Colonic mucosa (tissue), 4 donors: ENCODE measurements at regions not wholly inside any gene's neighbourhood (a gene's known extent, or its start where the extent isn't known, plus 50 kb on each side); places are given as distances from the start of the nearest gene placed in this dataset.
"Not testable (repeated sequence)": the region's sequence is repeated elsewhere in the genome, so short reads cannot be mapped to it uniquely, and the experiment has no call there.

Experiments used
- DNase-seq: peaks from one replicate; pipeline ENCODE4 v3.0.0-alpha.2; 2020
- H3K27ac ChIP-seq: fragments of 200-600 bp; one replicate; pipeline ENCODE4 v1.8.0; 2021
- H3K27me3 ChIP-seq: fragments of 200-600 bp; one replicate; pipeline ENCODE4 v1.8.0; 2021
- H3K36me3 ChIP-seq: fragments of 200-600 bp; one replicate; pipeline ENCODE4 v1.8.0; 2021
- H3K4me1 ChIP-seq: fragments of 200-600 bp; one replicate; pipeline ENCODE4 v1.8.0; 2021; ENCODE audit warnings: mild to moderate bottlenecking
- H3K4me3 ChIP-seq: fragments of 200-600 bp; one replicate; pipeline ENCODE4 v1.8.0; 2021
- H3K9ac ChIP-seq, 2 donors: one replicate each; pipeline ENCODE4 v1.7.0; 2013; ENCODE audit warnings: control low read depth in 2 of 2, low read depth in 2 of 2, low read length in 2 of 2
- H3K9me3 ChIP-seq: fragments of 200-600 bp; one replicate; pipeline ENCODE4 v1.8.0; 2021
- intact Hi-C: fragments of 100-400 bp; cut with DNase I; formaldehyde crosslinking; loops from one replicate; pipeline ENCODE4 v1.14.1; 2022
- TF ChIP-seq, protein P1 (sequence below): fragments of 200-600 bp; IDR thresholded peaks from one replicate; pipeline ENCODE4 v1.8.0; 2022; ENCODE audit warnings: antibody characterized with exemption, mild to moderate bottlenecking
- donor health status: healthy.
- donor health status: DM: no; HTN: no; CAD: no.
- donor health status: DM: no; HTN: no; CAD: no.

DNA sequence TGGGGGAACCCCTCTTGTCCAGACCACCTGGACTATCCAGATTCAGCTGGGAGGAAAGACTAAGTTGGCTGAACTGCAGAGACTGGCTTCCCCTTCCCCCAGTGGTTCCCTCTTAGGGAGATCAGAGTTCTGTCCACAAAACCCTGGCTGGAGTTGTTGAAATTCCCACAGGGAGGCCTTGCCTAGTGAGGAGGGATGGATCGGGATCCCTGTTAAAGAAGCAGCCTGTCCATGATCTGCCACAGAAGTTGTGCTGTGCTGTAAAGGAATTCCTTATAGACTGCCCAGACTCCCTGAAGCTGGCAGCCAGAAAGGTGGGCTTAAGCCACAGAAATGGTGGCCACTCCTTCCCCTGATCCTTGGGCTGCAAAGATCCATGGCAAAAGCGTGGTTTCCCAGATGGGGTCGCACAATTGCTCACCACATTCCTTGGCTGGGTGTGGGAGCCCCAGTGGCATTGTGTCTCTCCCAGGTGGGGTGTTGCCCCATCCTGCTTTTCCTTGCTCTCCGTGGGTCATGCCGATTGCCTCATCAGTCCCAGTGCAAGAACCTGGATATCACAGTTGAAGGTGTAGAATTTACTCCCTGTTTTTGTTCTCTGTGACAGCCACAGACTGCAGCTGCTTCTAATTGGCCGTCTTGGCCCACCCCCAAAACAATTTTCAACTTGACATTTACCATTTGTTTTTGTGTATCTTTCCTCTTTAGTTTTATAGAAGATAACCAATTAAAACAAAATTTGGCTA, 342.4 kb downstream of the FGF10 start:
- intact Hi-C loops, result no loop called here
- no peaks in the 10 kb centered on the region for H3K9me3 ChIP-seq
- DNase-seq, result peak; percentile 18

DNA sequence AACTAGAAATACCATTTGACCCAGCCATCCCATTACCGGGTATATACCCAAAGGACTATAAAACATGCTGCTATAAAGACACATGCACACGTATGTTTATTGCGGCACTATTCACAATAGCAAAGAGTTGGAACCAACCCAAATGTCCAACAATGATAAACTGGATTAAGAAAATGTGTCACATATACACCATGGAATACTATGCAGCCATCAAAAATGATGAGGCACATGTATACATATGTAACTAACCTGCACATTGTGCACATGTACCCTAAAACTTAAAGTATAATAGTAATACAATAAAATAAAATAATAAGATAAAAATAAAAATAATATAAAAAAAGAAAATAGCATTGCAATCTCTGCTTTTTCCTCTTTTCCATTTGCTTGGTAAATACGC, 344.7 kb downstream of the FGF10 start:
- H3K27ac ChIP-seq, H3K9ac ChIP-seq, H3K27me3 ChIP-seq, DNase-seq, H3K9me3 ChIP-seq, H3K36me3 ChIP-seq, H3K4me1 ChIP-seq, intact Hi-C loops, H3K4me3 ChIP-seq: not testable (repeated sequence)

More for the DNA sequence above, 342.4 kb downstream of the FGF10 start:
- TF ChIP-seq, protein P1, sequence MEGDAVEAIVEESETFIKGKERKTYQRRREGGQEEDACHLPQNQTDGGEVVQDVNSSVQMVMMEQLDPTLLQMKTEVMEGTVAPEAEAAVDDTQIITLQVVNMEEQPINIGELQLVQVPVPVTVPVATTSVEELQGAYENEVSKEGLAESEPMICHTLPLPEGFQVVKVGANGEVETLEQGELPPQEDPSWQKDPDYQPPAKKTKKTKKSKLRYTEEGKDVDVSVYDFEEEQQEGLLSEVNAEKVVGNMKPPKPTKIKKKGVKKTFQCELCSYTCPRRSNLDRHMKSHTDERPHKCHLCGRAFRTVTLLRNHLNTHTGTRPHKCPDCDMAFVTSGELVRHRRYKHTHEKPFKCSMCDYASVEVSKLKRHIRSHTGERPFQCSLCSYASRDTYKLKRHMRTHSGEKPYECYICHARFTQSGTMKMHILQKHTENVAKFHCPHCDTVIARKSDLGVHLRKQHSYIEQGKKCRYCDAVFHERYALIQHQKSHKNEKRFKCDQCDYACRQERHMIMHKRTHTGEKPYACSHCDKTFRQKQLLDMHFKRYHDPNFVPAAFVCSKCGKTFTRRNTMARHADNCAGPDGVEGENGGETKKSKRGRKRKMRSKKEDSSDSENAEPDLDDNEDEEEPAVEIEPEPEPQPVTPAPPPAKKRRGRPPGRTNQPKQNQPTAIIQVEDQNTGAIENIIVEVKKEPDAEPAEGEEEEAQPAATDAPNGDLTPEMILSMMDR, result no peak
- Histone ChIP-seq H3K27me3 (no peaks in the 10 kb centered on the region), H3K9ac (no peak overlapping the region), H3K27ac (no peak overlapping the region), H3K4me3 (no peak overlapping the region), H3K4me1 (no peaks in the 10 kb centered on the region), H3K36me3 (no peaks in the 10 kb centered on the region)

DNA sequence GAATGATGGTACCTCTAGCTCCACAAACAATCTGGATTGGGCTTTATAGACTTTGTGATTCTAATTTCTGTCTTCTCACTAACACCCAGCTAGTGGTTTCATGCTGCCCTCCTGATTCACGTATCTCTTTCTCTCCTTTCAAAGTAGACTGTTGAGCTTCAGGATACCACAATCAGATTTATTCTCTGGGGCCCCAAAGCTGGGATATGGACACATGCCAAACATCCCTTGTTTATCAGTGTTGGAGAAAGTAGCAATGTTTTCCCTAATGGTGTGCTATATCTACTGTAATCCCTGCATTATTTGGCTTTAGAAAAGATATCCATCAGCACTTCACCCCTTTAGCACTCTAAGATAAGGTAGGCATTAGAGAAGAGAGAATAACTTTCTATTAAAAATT, 361.0 kb downstream of the FGF10 start:
- Histone ChIP-seq H3K4me1 (no peaks in the 10 kb centered on the region), H3K27ac (no peak overlapping the region), H3K36me3 (no peaks in the 10 kb centered on the region), H3K9me3 (no peaks in the 10 kb centered on the region), H3K4me3 (no peak overlapping the region), H3K9ac (no peak overlapping the region), H3K27me3 (no peaks in the 10 kb centered on the region)
- no peak for DNase-seq
- TF ChIP-seq, protein P1, result no peak
- intact Hi-C loops, result no loop called here

DNA sequence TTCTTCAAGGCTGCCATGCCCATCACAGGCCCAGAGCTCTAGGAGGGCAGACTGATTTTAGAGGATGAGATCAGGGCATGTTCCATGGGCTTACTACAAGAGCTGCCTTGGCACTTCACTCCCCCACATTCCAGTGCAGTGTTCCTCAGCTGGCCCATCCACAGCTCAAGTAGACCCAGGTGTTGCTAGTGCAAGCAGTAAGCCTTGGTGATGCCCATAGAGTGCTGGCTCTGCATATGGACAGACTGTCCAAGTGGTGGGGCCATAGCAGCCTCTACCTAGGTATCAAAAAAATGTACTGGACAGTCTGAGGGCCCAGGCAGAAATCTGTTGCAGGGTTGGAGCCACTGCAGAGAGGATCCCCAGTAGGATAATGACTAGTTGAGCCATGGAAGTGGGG, 366.6 kb downstream of the FGF10 start:
- Histone ChIP-seq H3K9ac (no peak overlapping the region), H3K27ac (no peak overlapping the region), H3K4me3 (no peak overlapping the region), H3K27me3 (no peaks in the 10 kb centered on the region), H3K36me3 (no peaks in the 10 kb centered on the region), H3K9me3 (no peaks in the 10 kb centered on the region), H3K4me1 (no peaks in the 10 kb centered on the region)
- no peak for DNase-seq
- TF ChIP-seq, protein P1, result no peak
- intact Hi-C loops, result no loop called here

DNA sequence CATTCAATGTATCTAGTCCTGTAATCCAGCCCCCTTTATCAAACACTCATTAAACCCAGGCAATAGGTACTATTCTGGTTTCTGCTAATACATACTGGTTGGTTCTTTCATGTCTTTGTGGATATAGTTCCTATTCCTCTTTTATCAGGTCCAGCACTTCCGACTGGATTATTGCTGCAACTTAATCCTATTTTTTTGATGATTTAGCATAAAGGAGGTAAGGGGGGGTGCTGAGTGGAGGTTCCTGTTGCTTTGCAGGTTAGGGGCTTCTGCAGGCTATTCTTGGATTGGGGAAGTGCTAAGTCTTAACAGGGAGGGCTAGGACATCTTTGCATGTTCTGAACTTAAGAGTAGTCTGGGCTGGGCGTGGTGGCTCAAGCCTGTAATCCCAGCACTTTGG, 377.7 kb downstream of the FGF10 start:
- Histone ChIP-seq H3K4me1 (no peaks in the 10 kb centered on the region), H3K27ac (no peak overlapping the region), H3K9ac (no peak overlapping the region), H3K4me3 (no peak overlapping the region), H3K36me3 (no peaks in the 10 kb centered on the region), H3K27me3 (no peaks in the 10 kb centered on the region), H3K9me3 (no peaks in the 10 kb centered on the region)
- DNase-seq, result no peak
- intact Hi-C loops, result no loop called here
- TF ChIP-seq, protein P1, result no peak

DNA sequence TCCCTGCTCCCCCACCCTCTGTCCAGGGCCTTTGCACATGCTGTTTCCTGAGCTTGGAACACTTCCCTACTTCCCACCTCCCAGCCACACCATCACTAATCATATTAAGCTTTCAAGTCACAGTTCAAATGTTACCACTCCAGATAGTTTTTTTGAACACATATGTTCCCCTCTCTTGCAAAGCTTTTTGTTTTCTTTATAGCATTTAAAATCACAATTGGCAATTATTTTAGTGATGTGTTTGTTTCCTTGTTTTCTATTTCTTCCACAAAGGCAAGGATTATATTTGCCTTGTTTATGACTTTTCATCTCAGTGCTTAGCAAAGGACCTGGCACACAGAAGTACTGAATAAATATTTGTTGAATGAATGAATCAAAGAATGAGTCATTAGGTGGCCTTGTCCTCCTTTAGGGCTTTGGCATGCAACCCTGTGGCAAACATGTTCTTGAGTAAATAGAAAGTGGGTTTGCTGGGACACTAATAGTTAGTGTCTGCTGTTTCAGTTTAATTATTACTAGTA, 386.8 kb downstream of the FGF10 start:
- TF ChIP-seq, protein P1, result no peak

More for the DNA sequence above, 386.8 kb downstream of the FGF10 start:
- H3K4me3 ChIP-seq, result no peak overlapping the region
- no peak overlapping the region for H3K9ac ChIP-seq
- H3K9me3 ChIP-seq, result no peaks in the 10 kb centered on the region
- no peaks in the 10 kb centered on the region for H3K4me1 ChIP-seq
- DNase-seq, result no peak
- H3K27me3 ChIP-seq, result no peaks in the 10 kb centered on the region
- H3K36me3 ChIP-seq, result no peaks in the 10 kb centered on the region
- no peak overlapping the region for H3K27ac ChIP-seq
- intact Hi-C loops, result no loop called here
